Transverse colon (tissue), 4 donors: ENCODE measurements at regions not wholly inside any gene's neighbourhood (a gene's known extent, or its start where the extent isn't known, plus 50 kb on each side); places are given as distances from the start of the nearest gene placed in this dataset.

Experiments
- DNase-seq: peaks from one replicate; pipeline ENCODE4 v3.0.0-alpha.2; 2019
- H3K27ac ChIP-seq, 4 donors: fragments of 200-600 bp; sonication (generic); 2 replicates each; pipeline ENCODE4 v1.5.1; 2016 to 2018; ENCODE audit warnings: inconsistent platforms in 4 of 4
- H3K27me3 ChIP-seq: fragments of 200-600 bp; sonication (generic); 2 replicates; pipeline ENCODE4 v1.5.1; 2017; ENCODE audit warnings: inconsistent platforms
- H3K36me3 ChIP-seq, 4 donors: fragments of 200-600 bp; sonication (generic); 2 replicates each; pipeline ENCODE4 v1.5.1; 2017 to 2019; ENCODE audit warnings: inconsistent platforms in 4 of 4
- H3K4me1 ChIP-seq, 4 donors: fragments of 200-600 bp; sonication (generic); 2 replicates each; pipeline ENCODE4 v1.5.1; 2017 to 2020; ENCODE audit warnings: inconsistent platforms in 4 of 4
- H3K4me3 ChIP-seq, 4 donors: fragments of 200-600 bp; sonication (generic); 1 replicate in 1 of 4; 2 replicates in 3 of 4; pipeline versions ENCODE4 v1.5.1 to v1.6.1; 2017 to 2019; ENCODE audit warnings: inconsistent platforms in 4 of 4
- H3K9me3 ChIP-seq, 2 donors: fragments of 200-600 bp; sonication (generic); 2 replicates each; pipeline ENCODE4 v1.5.1; 2017 to 2019; ENCODE audit warnings: inconsistent platforms in 2 of 2
- CTCF ChIP-seq, 5 experiments: fragments of 200-600 bp in 3 of 5; fragments of 450-650 bp in 2 of 5; sonication (generic) in 3 of 5; IDR thresholded peaks; 1 replicate in 2 of 5; 2 replicates in 3 of 5; pipeline ENCODE4 v1.5.1; 2016 to 2017; ENCODE audit warnings: antibody characterized with exemption in 5 of 5, inconsistent platforms in 3 of 5, mild to moderate bottlenecking in 2 of 5, moderate library complexity in 1 of 5
- EP300 ChIP-seq: sonication (generic); formaldehyde crosslinking; IDR thresholded peaks from one replicate; pipeline ENCODE4 v1.6.1; 2017; ENCODE audit warnings: antibody characterized with exemption, low read depth
- POLR2A ChIP-seq: fragments of 450-650 bp; IDR thresholded peaks from one replicate; pipeline ENCODE4 v1.6.1; 2016; ENCODE audit warnings: antibody characterized with exemption, mild to moderate bottlenecking, moderate library complexity
- POLR2AphosphoS5 ChIP-seq, 3 donors: sonication (generic); formaldehyde crosslinking; IDR thresholded peaks; one replicate each; pipeline ENCODE4 v1.6.1; 2016; ENCODE audit warnings: antibody characterized with exemption in 3 of 3
- WGBS, 2 donors: methylation state at CpG; one replicate each; pipeline ENCODE4 v1.1.5; 2018; ENCODE audit warnings: low coverage in 1 of 2; 5-methylcytosine and 5-hydroxymethylcytosine counted together
- in situ Hi-C, 4 donors: fragments of 200-750 bp; cut with MboI; loops; one replicate each; pipeline versions ENCODE4 v1.15.0 to v1.15.1; 2017; ENCODE audit warnings: low sequenced_read_pairs in 3 of 4, low pct_ligation_motif_present in 1 of 4, low pct_unique_long_range_greater_than_20kb in 1 of 4
- intact Hi-C: fragments of 100-400 bp; cut with DNase I; formaldehyde crosslinking; loops from one replicate; pipeline ENCODE4 v1.15.1; 2023; ENCODE audit warnings: low total_unique reads

- WGBS, 2 donors, result 76 to 89% methylated on average over 2 to 7 of the region's 7 CpGs
- no peaks in the 10 kb centered on the region for H3K36me3 ChIP-seq
- H3K4me3 ChIP-seq, result no peak overlapping the region
- no peaks in the 10 kb centered on the region for H3K27me3 ChIP-seq
- no peaks in the 10 kb centered on the region for H3K4me1 ChIP-seq
- no peak for DNase-seq
- intact Hi-C loops (no loop called here), in situ Hi-C loops (no loop called here)
- TF ChIP-seq POLR2A (no peak), EP300 (no peak)
- H3K27ac ChIP-seq, result no peak overlapping the region
- no peaks in the 10 kb centered on the region for H3K9me3 ChIP-seq
Observed at GRCh38 chr2:129744141-129744540, 235.3 kb upstream of the RAB6C start.

GRCh38 chr2:129744649-129745048 lies 234.8 kb upstream of the RAB6C start:
- intact Hi-C loops (no loop called here), in situ Hi-C loops (no loop called here)
- no peak for TF ChIP-seq POLR2A
- no peak for TF ChIP-seq CTCF (IDR thresholded peaks at IDR 0.05)
- TF ChIP-seq EP300, result no peak
- TF ChIP-seq POLR2AphosphoS5 (IDR thresholded peaks at IDR 0.05), result no peak
- Histone ChIP-seq H3K9me3 (no peaks in the 10 kb centered on the region), H3K27ac (no peak overlapping the region), H3K4me1 (no peaks in the 10 kb centered on the region), H3K36me3 (no peaks in the 10 kb centered on the region), H3K27me3 (no peaks in the 10 kb centered on the region), H3K4me3 (no peak overlapping the region)
- DNase-seq, result no peak
- WGBS, 2 donors, result 70% methylated on average over 8 of the region's 8 CpGs; no CpG with 5 or more reads in 1 of the 2 donors

- in situ Hi-C loops, result no loop called here
- 86% methylated on average over 6 of the region's 6 CpGs; no CpG with 5 or more reads in 1 of the 2 donors for WGBS, 2 donors
- Histone ChIP-seq H3K27ac (no peak overlapping the region), H3K36me3 (no peaks in the 10 kb centered on the region), H3K9me3 (no peaks in the 10 kb centered on the region), H3K4me3 (no peak overlapping the region), H3K4me1 (no peaks in the 10 kb centered on the region), H3K27me3 (no peaks in the 10 kb centered on the region)
- TF ChIP-seq CTCF (IDR thresholded peaks at IDR 0.05), result no peak
- no peak for TF ChIP-seq EP300
- no peak for TF ChIP-seq POLR2A
- no peak for TF ChIP-seq POLR2AphosphoS5 (IDR thresholded peaks at IDR 0.05)
- intact Hi-C loops, result no loop called here
- no peak for DNase-seq
Observed at GRCh38 chr2:129747500-129748125, 231.9 kb upstream of the RAB6C start.

DNA sequence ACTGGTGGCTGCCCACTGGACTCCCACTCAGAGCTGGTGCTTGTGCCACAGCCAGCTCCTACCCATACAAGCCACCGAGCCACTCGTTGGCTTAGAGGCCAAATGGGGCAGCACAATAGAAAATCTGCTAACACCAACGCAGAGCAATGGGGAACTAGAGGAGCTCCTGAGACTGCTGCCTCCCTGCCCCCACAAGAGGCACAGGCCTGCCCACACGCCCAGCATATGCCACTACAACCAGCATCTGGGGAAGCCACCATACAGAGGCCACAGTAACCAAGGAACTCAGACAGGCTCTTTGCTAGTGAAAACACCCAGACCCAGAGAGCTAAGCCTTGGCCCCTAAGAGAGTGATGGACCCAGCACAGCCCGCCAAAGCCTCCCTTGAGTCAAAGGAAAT lies 231.2 kb upstream of the RAB6C start:
- 74% methylated on average over 4 of the region's 5 CpGs; no CpG with 5 or more reads in 1 of the 2 donors for whole genome bisulfite sequencing, 2 donors
- no peak for DNase-seq
- in situ Hi-C loops, result no loop called here
- Histone ChIP-seq H3K4me1 (no peaks in the 10 kb centered on the region), H3K36me3 (no peaks in the 10 kb centered on the region), H3K27me3 (no peaks in the 10 kb centered on the region), H3K9me3 (no peaks in the 10 kb centered on the region), H3K27ac (no peak overlapping the region), H3K4me3 (no peak overlapping the region)
- intact Hi-C loops, result no loop called here
- TF ChIP-seq EP300, result no peak

DNA sequence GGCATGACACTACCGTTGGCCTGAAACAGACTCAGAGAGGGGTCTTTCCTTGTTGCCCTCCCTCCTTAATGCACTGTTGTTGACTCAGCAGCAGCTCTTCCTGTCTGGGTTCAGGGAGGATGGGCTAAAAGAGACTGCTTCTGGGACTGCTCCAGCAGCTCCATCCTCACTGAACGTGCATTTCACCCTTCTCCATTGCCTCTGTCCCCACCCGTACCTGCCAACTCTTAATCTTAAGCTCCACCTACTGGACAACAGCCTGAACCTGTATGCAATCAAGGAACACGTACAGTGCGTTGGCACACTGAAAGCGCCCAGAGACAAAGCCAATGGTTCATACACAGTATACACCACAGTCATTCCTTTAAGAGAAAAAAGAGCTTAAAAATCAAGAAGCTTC lies 230.8 kb upstream of the RAB6C start:
- no peak for TF ChIP-seq EP300
- TF ChIP-seq CTCF (IDR thresholded peaks at IDR 0.05), result peak in 4 of 5 experiments; percentile 15 to 33 (median 18)
- Histone ChIP-seq H3K4me3 (no peak overlapping the region), H3K4me1 (no peaks in the 10 kb centered on the region), H3K9me3 (no peaks in the 10 kb centered on the region), H3K27ac (no peak overlapping the region), H3K36me3 (no peaks in the 10 kb centered on the region), H3K27me3 (no peaks in the 10 kb centered on the region)
- intact Hi-C loops (no loop called here), in situ Hi-C loops (no loop called here)
- DNase-seq, result no peak
- WGBS, 2 donors, result 27 to 51% methylated on average over 3 to 6 of the region's 6 CpGs
